Glutamatergic neuron (in vitro differentiated cells): ENCODE measurements at regions not wholly inside any gene's neighbourhood (a gene's known extent, or its start where the extent isn't known, plus 50 kb on each side); places are given as distances from the start of the nearest gene placed in this dataset.

ENCODE experiments used
- DNase-seq: peaks from one replicate; pipeline ENCODE4 v3.0.0; 2022
- H3K27ac Mint-ChIP-seq: one replicate; pipeline ENCODE4 v1.8.0; 2020; ENCODE audit warnings: mild to moderate bottlenecking, mixed read lengths, inconsistent platforms; ENCODE audit not compliant: unreplicated experiment
- H3K27me3 Mint-ChIP-seq: one replicate; pipeline ENCODE4 v1.8.0; 2020; ENCODE audit warnings: mild to moderate bottlenecking, moderate library complexity, mixed read lengths, inconsistent platforms; ENCODE audit not compliant: unreplicated experiment
- H3K36me3 Mint-ChIP-seq: one replicate; pipeline ENCODE4 v1.8.0; 2020; ENCODE audit warnings: mild to moderate bottlenecking, mixed read lengths, inconsistent platforms; ENCODE audit not compliant: unreplicated experiment
- H3K4me1 Mint-ChIP-seq: one replicate; pipeline ENCODE4 v1.8.0; 2020; ENCODE audit warnings: mild to moderate bottlenecking, low read depth, mixed read lengths, inconsistent platforms; ENCODE audit not compliant: unreplicated experiment
- H3K4me3 Mint-ChIP-seq: one replicate; pipeline ENCODE4 v1.8.0; 2020; ENCODE audit warnings: mild to moderate bottlenecking, mixed read lengths, inconsistent platforms; ENCODE audit not compliant: unreplicated experiment
- H3K9me3 Mint-ChIP-seq: one replicate; pipeline ENCODE4 v1.8.0; 2020; ENCODE audit warnings: mild to moderate bottlenecking, moderate library complexity, mixed read lengths, inconsistent platforms; ENCODE audit not compliant: unreplicated experiment
- TF ChIP-seq, protein P1 (sequence below): fragments of 200-600 bp; sonication (generic); IDR thresholded peaks from one replicate; pipeline ENCODE4 v1.5.0; 2021; ENCODE audit not compliant: partially characterized antibody, unreplicated experiment

DNA sequence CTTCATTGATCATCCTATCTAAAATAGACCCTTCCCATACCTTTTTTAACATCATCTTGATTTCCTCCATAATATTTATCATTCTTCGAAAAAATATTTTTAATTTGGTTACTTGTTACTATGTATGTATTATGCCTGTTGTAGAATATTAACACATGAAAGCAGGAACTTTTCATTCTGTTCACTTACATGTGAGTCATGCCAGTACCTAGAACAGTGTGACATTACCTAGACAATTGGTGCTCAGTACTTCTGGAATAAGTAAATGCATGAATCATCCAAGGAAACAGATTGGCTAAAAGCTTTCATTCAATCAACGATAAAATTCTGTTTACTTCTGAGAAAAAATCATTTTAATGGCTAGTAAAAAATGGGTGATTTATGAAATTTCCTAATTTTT is 76.4 kb downstream of the CXXC4 start:
- Mint-ChIP-seq H3K36me3 (no peaks in the 10 kb centered on the region), H3K27ac (no peak overlapping the region), H3K9me3 (no peaks in the 10 kb centered on the region), H3K27me3 (no peaks in the 10 kb centered on the region), H3K4me3 (no peak overlapping the region), H3K4me1 (peaks cover 22% of the 10 kb centered on the region)
- TF ChIP-seq, protein P1, sequence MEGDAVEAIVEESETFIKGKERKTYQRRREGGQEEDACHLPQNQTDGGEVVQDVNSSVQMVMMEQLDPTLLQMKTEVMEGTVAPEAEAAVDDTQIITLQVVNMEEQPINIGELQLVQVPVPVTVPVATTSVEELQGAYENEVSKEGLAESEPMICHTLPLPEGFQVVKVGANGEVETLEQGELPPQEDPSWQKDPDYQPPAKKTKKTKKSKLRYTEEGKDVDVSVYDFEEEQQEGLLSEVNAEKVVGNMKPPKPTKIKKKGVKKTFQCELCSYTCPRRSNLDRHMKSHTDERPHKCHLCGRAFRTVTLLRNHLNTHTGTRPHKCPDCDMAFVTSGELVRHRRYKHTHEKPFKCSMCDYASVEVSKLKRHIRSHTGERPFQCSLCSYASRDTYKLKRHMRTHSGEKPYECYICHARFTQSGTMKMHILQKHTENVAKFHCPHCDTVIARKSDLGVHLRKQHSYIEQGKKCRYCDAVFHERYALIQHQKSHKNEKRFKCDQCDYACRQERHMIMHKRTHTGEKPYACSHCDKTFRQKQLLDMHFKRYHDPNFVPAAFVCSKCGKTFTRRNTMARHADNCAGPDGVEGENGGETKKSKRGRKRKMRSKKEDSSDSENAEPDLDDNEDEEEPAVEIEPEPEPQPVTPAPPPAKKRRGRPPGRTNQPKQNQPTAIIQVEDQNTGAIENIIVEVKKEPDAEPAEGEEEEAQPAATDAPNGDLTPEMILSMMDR, result no peak
- DNase-seq, result no peak

DNA sequence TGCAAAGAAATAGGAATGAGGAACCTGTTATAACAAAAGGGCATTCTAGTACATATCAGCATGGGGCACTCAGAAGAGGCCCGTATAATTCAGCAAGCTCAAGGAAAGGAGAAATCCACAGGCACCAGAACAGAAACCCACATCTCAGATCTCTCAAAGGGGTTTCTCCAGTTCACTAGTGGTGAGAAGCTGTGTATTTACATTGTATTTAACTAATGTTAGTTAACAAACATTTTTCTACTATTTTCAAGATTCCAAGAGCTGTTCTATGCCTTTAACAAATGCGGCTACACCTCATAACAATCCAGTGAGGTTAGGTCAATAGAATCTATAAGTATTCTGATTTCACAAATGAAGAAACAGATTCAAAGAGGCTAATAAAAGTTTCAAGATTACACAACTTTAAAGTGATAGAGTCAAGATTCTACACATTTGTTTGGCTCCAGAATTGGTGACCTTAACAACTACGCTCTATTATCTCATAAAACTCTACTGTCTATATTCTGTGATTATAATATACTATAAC is 77.3 kb downstream of the CXXC4 start:
- Mint-ChIP-seq H3K27me3 (no peaks in the 10 kb centered on the region), H3K36me3 (no peaks in the 10 kb centered on the region), H3K27ac (no peak overlapping the region), H3K4me1 (peaks cover 23% of the 10 kb centered on the region), H3K4me3 (no peak overlapping the region), H3K9me3 (no peaks in the 10 kb centered on the region)
- TF ChIP-seq, protein P1, result no peak
- DNase-seq, result no peak

DNA sequence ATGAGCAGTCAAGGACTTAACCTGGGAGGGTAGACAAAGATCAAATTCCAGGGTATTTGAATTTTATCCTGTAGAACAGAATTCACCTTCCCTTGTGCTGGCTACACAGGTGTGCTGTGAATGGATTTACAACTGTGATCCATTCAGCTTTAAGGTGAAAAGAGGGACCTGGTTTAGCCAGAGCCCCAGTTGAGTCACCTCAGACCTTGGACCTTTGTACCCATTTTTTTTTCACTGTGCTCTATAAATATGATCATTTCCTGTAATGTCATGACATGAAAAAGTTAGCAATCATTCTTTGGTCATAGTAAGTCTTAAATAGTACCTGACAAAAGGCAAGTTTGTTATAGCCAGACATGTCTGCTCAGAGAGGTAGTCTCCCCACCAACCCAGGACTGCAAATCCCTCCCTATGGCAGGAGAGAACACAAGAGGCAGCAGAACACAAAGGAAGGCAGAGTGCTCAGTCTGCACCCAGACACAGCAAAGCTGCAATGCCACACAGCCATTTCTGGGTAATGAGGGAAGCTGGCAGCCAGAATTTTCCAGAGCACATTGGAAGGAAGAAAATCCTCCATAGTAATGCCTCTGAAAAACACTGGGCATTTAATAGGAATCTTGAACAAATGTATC is 77.9 kb downstream of the CXXC4 start:
- no peaks in the 10 kb centered on the region for H3K36me3 Mint-ChIP-seq
- no peak overlapping the region for H3K27ac Mint-ChIP-seq
- H3K4me1 Mint-ChIP-seq, result peaks cover 22% of the 10 kb centered on the region
- TF ChIP-seq, protein P1, result no peak
- no peaks in the 10 kb centered on the region for H3K9me3 Mint-ChIP-seq
- no peaks in the 10 kb centered on the region for H3K27me3 Mint-ChIP-seq
- no peak overlapping the region for H3K4me3 Mint-ChIP-seq
- no peak for DNase-seq

DNA sequence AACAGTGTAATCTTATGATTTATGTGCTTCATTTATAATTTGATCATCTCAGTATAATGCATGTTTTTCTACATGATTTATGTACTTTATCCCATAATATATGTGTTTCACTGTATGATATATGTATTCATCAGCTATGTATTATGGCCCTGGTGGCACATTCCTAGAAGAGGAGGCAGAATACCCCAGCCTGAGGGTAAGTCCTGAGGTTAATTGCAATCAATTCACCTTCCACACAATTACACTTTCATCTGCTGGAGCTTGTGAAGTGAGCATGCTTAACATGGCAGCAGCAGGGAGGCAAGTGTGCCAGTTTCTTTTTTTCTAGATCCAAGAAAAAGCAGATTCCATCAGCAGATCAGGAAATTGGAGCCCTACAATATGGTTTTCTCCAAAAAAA is 81.2 kb downstream of the CXXC4 start:
- TF ChIP-seq, protein P1, result no peak
- H3K27ac Mint-ChIP-seq, result no peak overlapping the region
- no peak overlapping the region for H3K4me3 Mint-ChIP-seq
- peaks cover 12% of the 10 kb centered on the region for H3K4me1 Mint-ChIP-seq
- peaks cover 1% of the 10 kb centered on the region for H3K27me3 Mint-ChIP-seq
- no peaks in the 10 kb centered on the region for H3K36me3 Mint-ChIP-seq
- DNase-seq, result no peak
- H3K9me3 Mint-ChIP-seq, result peaks cover 2% of the 10 kb centered on the region

DNA sequence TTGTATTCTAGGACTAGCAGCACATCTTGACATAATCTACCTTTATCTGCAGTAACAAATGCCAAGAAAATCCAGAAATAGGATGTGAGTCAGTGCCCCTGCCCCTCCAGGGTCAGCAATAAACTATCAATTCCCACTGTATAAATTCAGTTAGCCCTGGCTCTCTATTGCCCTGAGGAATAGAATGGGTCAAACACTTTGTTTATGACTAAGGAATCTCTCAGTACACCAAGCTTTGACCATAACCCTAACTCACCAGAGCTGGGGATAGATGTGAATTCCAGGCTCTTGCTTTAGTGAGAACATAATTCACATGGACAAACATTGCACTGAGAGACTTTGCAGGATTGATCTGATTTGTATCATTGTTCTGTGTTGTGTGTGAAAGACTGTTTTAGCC is 82.3 kb downstream of the CXXC4 start:
- DNase-seq, result no peak
- H3K27ac Mint-ChIP-seq, result no peak overlapping the region
- H3K4me1 Mint-ChIP-seq, result peaks cover 15% of the 10 kb centered on the region
- TF ChIP-seq, protein P1, result no peak
- H3K4me3 Mint-ChIP-seq, result no peak overlapping the region
- peaks cover 2% of the 10 kb centered on the region for H3K9me3 Mint-ChIP-seq
- no peaks in the 10 kb centered on the region for H3K36me3 Mint-ChIP-seq
- peaks cover 1% of the 10 kb centered on the region for H3K27me3 Mint-ChIP-seq
